ENCODE measurements at regions not wholly inside any gene's neighbourhood (a gene's known extent, or its start where the extent isn't known, plus 50 kb on each side); places are given as distances from the start of the nearest gene placed in this dataset.

DNA sequence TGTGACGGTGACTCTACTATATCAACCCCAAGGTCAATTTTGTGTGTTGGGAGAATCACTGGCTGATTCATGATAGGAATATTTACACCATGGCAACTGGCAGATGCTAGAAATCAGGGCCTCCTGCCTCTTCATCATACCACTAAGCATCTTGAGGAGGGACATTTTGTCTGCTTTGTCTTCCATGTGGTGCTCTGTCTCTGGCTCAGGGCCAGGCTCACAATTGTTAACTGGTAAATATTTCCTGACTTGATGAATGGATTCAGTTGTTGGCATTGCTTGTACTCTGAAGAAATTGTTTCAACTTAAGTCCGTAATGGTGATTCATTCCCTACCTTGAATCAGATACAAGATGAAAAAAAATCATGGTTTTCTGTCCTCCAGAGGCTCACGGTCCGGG, 292.7 kb downstream of the HAPSTR1 start:
- TF ChIP-seq, protein P1, sequence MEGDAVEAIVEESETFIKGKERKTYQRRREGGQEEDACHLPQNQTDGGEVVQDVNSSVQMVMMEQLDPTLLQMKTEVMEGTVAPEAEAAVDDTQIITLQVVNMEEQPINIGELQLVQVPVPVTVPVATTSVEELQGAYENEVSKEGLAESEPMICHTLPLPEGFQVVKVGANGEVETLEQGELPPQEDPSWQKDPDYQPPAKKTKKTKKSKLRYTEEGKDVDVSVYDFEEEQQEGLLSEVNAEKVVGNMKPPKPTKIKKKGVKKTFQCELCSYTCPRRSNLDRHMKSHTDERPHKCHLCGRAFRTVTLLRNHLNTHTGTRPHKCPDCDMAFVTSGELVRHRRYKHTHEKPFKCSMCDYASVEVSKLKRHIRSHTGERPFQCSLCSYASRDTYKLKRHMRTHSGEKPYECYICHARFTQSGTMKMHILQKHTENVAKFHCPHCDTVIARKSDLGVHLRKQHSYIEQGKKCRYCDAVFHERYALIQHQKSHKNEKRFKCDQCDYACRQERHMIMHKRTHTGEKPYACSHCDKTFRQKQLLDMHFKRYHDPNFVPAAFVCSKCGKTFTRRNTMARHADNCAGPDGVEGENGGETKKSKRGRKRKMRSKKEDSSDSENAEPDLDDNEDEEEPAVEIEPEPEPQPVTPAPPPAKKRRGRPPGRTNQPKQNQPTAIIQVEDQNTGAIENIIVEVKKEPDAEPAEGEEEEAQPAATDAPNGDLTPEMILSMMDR (IDR thresholded peaks at IDR 0.05; ENCODE audit: insufficient read depth, low read length, poor library complexity, severe bottlenecking), result no peak
- no peak for TF ChIP-seq EZH2phosphoT487 (conservative IDR thresholded peaks at IDR 0.05; ENCODE audit: low read length)
